ENCODE measurements at regions not wholly inside any gene's neighbourhood (a gene's known extent, or its start where the extent isn't known, plus 50 kb on each side); places are given as distances from the start of the nearest gene placed in this dataset.
A peak's percentile ranks its signal among the peaks of the same experiment; 100 is the strongest.
"Not testable (repeated sequence)": the region's sequence is repeated elsewhere in the genome, so short reads cannot be mapped to it uniquely, and the experiment has no call there.

GRCh38 chr18:9001209-9001608 is 101.3 kb upstream of the NDUFV2 start:
- DNase-seq (ENCODE audit: missing footprints) (no peak), ATAC-seq (no peak)
- intact Hi-C loops (cut with DNase I), result no loop called here

- no peak for ATAC-seq
- intact Hi-C loops (cut with DNase I), result no loop called here
- no peak for DNase-seq (ENCODE audit: missing footprints)
These were observed 98.9 kb upstream of the NDUFV2 start for GRCh38 chr18:9003406-9004100.

GRCh38 chr18:9004308-9004707 is 98.2 kb upstream of the NDUFV2 start:
- intact Hi-C loops (cut with DNase I); ATAC-seq; DNase-seq (ENCODE audit: missing footprints): not testable (repeated sequence)

GRCh38 chr18:9007700-9008099 is 94.8 kb upstream of the NDUFV2 start:
- DNase-seq (ENCODE audit: missing footprints); ATAC-seq; intact Hi-C loops (cut with DNase I): not testable (repeated sequence)

- no peak for ATAC-seq
- no peak for DNase-seq (ENCODE audit: missing footprints)
These were observed 94.2 kb upstream of the NDUFV2 start for GRCh38 chr18:9008200-9008708.

GRCh38 chr18:9008709-9009635 is 93.5 kb upstream of the NDUFV2 start:
- ATAC-seq (no peak), DNase-seq (ENCODE audit: missing footprints) (no peak)
- intact Hi-C loops (cut with DNase I), result no loop called here

More at GRCh38 chr18:9008200-9008708, 94.2 kb upstream of the NDUFV2 start:
- intact Hi-C loops (cut with DNase I), result no loop called here

GRCh38 chr18:9009703-9010488 is 92.6 kb upstream of the NDUFV2 start:
- no peak for ATAC-seq
- intact Hi-C loops (cut with DNase I), result no loop called here
- no peak for DNase-seq (ENCODE audit: missing footprints)

- DNase-seq (ENCODE audit: missing footprints), result no peak
- intact Hi-C loops (cut with DNase I), result no loop called here
- ATAC-seq, result no peak
These were observed 91.1 kb upstream of the NDUFV2 start for GRCh38 chr18:9011431-9011830.

GRCh38 chr18:9013926-9014373 is 88.5 kb upstream of the NDUFV2 start:
- ATAC-seq, result no peak
- intact Hi-C loops (cut with DNase I), result no loop called here

GRCh38 chr18:9015689-9016088 is 86.8 kb upstream of the NDUFV2 start:
- DNase-seq (ENCODE audit: missing footprints), result no peak
- ATAC-seq, result no peak
- intact Hi-C loops (cut with DNase I), result no loop called here

More at GRCh38 chr18:9013926-9014373, 88.5 kb upstream of the NDUFV2 start:
- DNase-seq (ENCODE audit: missing footprints), result no peak

- DNase-seq (ENCODE audit: missing footprints), result no peak
- peak; percentile 72 for ATAC-seq
- intact Hi-C loops (cut with DNase I), result no loop called here
These were observed 85.8 kb upstream of the NDUFV2 start for GRCh38 chr18:9016633-9017166.

GRCh38 chr18:9017167-9017904 is 85.2 kb upstream of the NDUFV2 start:
- ATAC-seq (peak; percentile 91), DNase-seq (ENCODE audit: missing footprints) (peak; percentile 86)
- intact Hi-C loops (cut with DNase I), result no loop called here

- no peak for DNase-seq (ENCODE audit: missing footprints)
- ATAC-seq, result peak; percentile 37
- intact Hi-C loops (cut with DNase I), result no loop called here
These were observed 84.6 kb upstream of the NDUFV2 start for GRCh38 chr18:9017905-9018227.

GRCh38 chr18:9019135-9019534 is 83.4 kb upstream of the NDUFV2 start:
- DNase-seq (ENCODE audit: missing footprints) (no peak), ATAC-seq (no peak)
- intact Hi-C loops (cut with DNase I), result no loop called here

- intact Hi-C loops (cut with DNase I), result no loop called here
- ATAC-seq (no peak), DNase-seq (ENCODE audit: missing footprints) (no peak)
These were observed 82.3 kb upstream of the NDUFV2 start for GRCh38 chr18:9020221-9020620.

GRCh38 chr18:9021458-9021857 is 81.0 kb upstream of the NDUFV2 start:
- DNase-seq (ENCODE audit: missing footprints), result no peak
- no peak for ATAC-seq
- intact Hi-C loops (cut with DNase I), result no loop called here

- DNase-seq (ENCODE audit: missing footprints), result no peak
- intact Hi-C loops (cut with DNase I), result no loop called here
- ATAC-seq, result no peak
These were observed 79.9 kb upstream of the NDUFV2 start for GRCh38 chr18:9022397-9023155.
